ENCODE measurements at regions not wholly inside any gene's neighbourhood (a gene's known extent, or its start where the extent isn't known, plus 50 kb on each side); places are given as distances from the start of the nearest gene placed in this dataset.

DNA sequence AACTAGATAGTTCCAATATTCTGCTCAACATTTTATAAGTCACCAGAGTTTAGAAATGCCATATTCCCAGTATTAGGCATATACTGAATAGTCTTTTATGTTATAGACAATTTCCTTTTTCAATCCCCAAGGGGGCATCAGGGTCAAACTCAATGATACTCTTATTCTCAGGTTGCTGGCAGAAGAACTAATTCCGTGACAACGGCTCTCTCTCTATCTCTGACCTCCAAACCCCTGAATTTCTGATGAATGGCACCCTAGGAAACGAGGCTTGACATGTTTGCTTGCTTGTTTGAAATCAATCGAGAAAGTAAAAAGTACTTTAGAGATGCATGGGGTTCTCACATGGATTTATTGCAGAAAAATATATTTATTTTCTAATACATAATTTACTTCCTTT, 160.1 kb downstream of the CASP12 start:
- TF ChIP-seq, protein P1, sequence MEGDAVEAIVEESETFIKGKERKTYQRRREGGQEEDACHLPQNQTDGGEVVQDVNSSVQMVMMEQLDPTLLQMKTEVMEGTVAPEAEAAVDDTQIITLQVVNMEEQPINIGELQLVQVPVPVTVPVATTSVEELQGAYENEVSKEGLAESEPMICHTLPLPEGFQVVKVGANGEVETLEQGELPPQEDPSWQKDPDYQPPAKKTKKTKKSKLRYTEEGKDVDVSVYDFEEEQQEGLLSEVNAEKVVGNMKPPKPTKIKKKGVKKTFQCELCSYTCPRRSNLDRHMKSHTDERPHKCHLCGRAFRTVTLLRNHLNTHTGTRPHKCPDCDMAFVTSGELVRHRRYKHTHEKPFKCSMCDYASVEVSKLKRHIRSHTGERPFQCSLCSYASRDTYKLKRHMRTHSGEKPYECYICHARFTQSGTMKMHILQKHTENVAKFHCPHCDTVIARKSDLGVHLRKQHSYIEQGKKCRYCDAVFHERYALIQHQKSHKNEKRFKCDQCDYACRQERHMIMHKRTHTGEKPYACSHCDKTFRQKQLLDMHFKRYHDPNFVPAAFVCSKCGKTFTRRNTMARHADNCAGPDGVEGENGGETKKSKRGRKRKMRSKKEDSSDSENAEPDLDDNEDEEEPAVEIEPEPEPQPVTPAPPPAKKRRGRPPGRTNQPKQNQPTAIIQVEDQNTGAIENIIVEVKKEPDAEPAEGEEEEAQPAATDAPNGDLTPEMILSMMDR (conservative IDR thresholded peaks at IDR 0.05 in 1 of 2, IDR thresholded peaks at IDR 0.05 in 1 of 2; ENCODE audit: low read depth in 1 of 2, low read length in 2 of 2) = no peak
- no peak for TF ChIP-seq EZH2 (IDR thresholded peaks at IDR 0.05; ENCODE audit: low read length, missing control alignments)
